H1 (cell line): ENCODE measurements at regions not wholly inside any gene's neighbourhood (a gene's known extent, or its start where the extent isn't known, plus 50 kb on each side); places are given as distances from the start of the nearest gene placed in this dataset.

Experiments
- CTCF ChIA-PET: fragments of 300-600 bp; sonication (Branson Sonifier 250); formaldehyde crosslinking; loops from one replicate; lab custom pipeline; 2021; ENCODE audit not compliant: partially characterized antibody; lab: Charles Lee
- POLR2A ChIA-PET: fragments of 300-600 bp; sonication (Branson Sonifier 250); formaldehyde crosslinking; loops from one replicate; lab custom pipeline; 2021; ENCODE audit warnings: inconsistent platforms; ENCODE audit not compliant: partially characterized antibody; lab: Charles Lee
- DNase-seq, 2 experiments: peaks; one replicate each; pipeline versions ENCODE4 v3.0.0 to v3.0.0-alpha.2; 2010 to 2022; ENCODE audit warnings: low spot score in 2 of 2, low read depth in 1 of 2, mixed read lengths in 1 of 2
- FAIRE-seq: peaks from 2 replicates; lab custom pipeline; 2011; peaks lifted over from hg19 to GRCh38; lab: Jason Lieb, UNC
- H2AFZ ChIP-seq: 2 replicates; pipeline ENCODE4 v1.8.1; 2012; ENCODE audit warnings: low read length, inconsistent platforms
- H2AK5ac ChIP-seq: 2 replicates; pipeline ENCODE4 v1.6.1; 2013; ENCODE audit warnings: low read depth, low read length
- H2BK120ac ChIP-seq: replicated peaks from 2 replicates; pipeline ENCODE3; 2013; ENCODE audit warnings: low read depth, low read length, inconsistent platforms
- H2BK12ac ChIP-seq: 2 replicates; pipeline ENCODE4 v1.6.1; 2013; ENCODE audit warnings: low read depth, low read length
- H2BK15ac ChIP-seq: 2 replicates; pipeline ENCODE4 v1.6.1; 2013; ENCODE audit warnings: low read length
- H2BK20ac ChIP-seq: 2 replicates; pipeline ENCODE4 v1.6.1; 2013; ENCODE audit warnings: low read length
- H2BK5ac ChIP-seq: 2 replicates; pipeline ENCODE4 v1.6.1; 2013; ENCODE audit warnings: low read depth, low read length
- H3K14ac ChIP-seq: 2 replicates; pipeline ENCODE4 v1.6.1; 2013; ENCODE audit warnings: inconsistent platforms; ENCODE audit not compliant: insufficient read length
- H3K18ac ChIP-seq: 2 replicates; pipeline ENCODE4 v1.6.1; 2013; ENCODE audit warnings: low read length; ENCODE audit errors: extremely low read depth
- H3K23ac ChIP-seq: 2 replicates; pipeline ENCODE4 v1.6.1; 2013; ENCODE audit warnings: inconsistent platforms; ENCODE audit not compliant: insufficient read length
- H3K23me2 ChIP-seq: 2 replicates; pipeline ENCODE4 v1.6.1; 2013; ENCODE audit warnings: low read depth, low read length
- H3K27ac ChIP-seq: 2 replicates; pipeline ENCODE4 v1.6.1; 2011; ENCODE audit warnings: low read depth, low read length, inconsistent platforms
- H3K27me3 ChIP-seq, 4 experiments: replicated peaks in 1 of 4; 1 replicate in 1 of 4; 2 replicates in 3 of 4; pipeline versions ENCODE4 v1.6.1 to v1.8.1; 2011 to 2013; ENCODE audit warnings: low read length in 3 of 4, mild to moderate bottlenecking in 3 of 4, inconsistent platforms in 2 of 4, mixed read lengths in 2 of 4, moderate library complexity in 1 of 4; ENCODE audit not compliant: control insufficient read depth in 3 of 4, insufficient read depth in 3 of 4; ENCODE audit errors: extremely low read depth in 1 of 4
- H3K36me3 ChIP-seq, 4 experiments: 2 replicates each; pipeline versions ENCODE4 v1.6.1 to v1.8.1; 2011 to 2013; ENCODE audit warnings: mild to moderate bottlenecking in 4 of 4, low read length in 3 of 4, moderate library complexity in 2 of 4, control low read depth in 1 of 4, inconsistent platforms in 1 of 4; ENCODE audit not compliant: insufficient read depth in 4 of 4, control insufficient read depth in 2 of 4
- H3K4ac ChIP-seq: replicated peaks from 2 replicates; pipeline ENCODE3; 2013; ENCODE audit warnings: low read length, low read depth, mixed read lengths, inconsistent platforms; ENCODE audit not compliant: insufficient read length
- H3K4me1 ChIP-seq, 4 experiments: replicated peaks in 1 of 4; 1 replicate in 1 of 4; 2 replicates in 3 of 4; pipeline versions ENCODE4 v1.6.1 to v1.8.1; 2011 to 2013; ENCODE audit warnings: low read length in 3 of 4, inconsistent platforms in 2 of 4, mixed read lengths in 1 of 4; ENCODE audit not compliant: insufficient read depth in 4 of 4, control insufficient read depth in 3 of 4
- H3K4me2 ChIP-seq, 2 experiments: 2 replicates each; pipeline versions ENCODE4 v1.6.1 to v1.8.1; 2011 to 2013; ENCODE audit warnings: low read depth in 2 of 2, low read length in 2 of 2, control low read depth in 1 of 2, inconsistent platforms in 1 of 2, mild to moderate bottlenecking in 1 of 2; ENCODE audit not compliant: insufficient read depth in 1 of 2
- H3K4me3 ChIP-seq, 4 experiments: fragments of 200-600, 300-600 bp in 1 of 4; sonication (generic), shearing (Covaris generic), sonication (Bioruptor Twin) in 1 of 4; 2 replicates each; pipeline versions ENCODE4 v1.5.1 to v1.8.1; 2011 to 2016; ENCODE audit warnings: low read length in 4 of 4, low read depth in 3 of 4, control low read depth in 2 of 4, inconsistent platforms in 2 of 4, mild to moderate bottlenecking in 2 of 4, mixed read lengths in 1 of 4, moderate library complexity in 1 of 4; ENCODE audit not compliant: insufficient read depth in 2 of 4; ENCODE audit errors: extremely low read depth in 1 of 4
- H3K56ac ChIP-seq: replicated peaks from 2 replicates; pipeline ENCODE3; 2013; ENCODE audit warnings: low read depth, mild to moderate bottlenecking, mixed read lengths, low read length, inconsistent platforms; ENCODE audit not compliant: insufficient read length
- H3K79me1 ChIP-seq: 2 replicates; pipeline ENCODE4 v1.6.1; 2013; ENCODE audit warnings: low read depth, low read length, control low read depth
- H3K79me2 ChIP-seq, 2 experiments: 2 replicates each; pipeline versions ENCODE4 v1.6.1 to v1.8.1; 2012 to 2013; ENCODE audit warnings: low read length in 2 of 2, mild to moderate bottlenecking in 2 of 2, inconsistent platforms in 1 of 2; ENCODE audit not compliant: insufficient read depth in 2 of 2, control insufficient read depth in 1 of 2
- H3K9ac ChIP-seq, 4 experiments: replicated peaks in 1 of 4; 1 replicate in 1 of 4; 2 replicates in 3 of 4; pipeline versions ENCODE4 v1.6.1 to v1.8.1; 2011 to 2013; ENCODE audit warnings: low read depth in 3 of 4, low read length in 3 of 4, control low read depth in 2 of 4, mild to moderate bottlenecking in 2 of 4, moderate library complexity in 2 of 4, inconsistent platforms in 1 of 4; ENCODE audit errors: extremely low read depth in 1 of 4
- H3K9me3 ChIP-seq, 2 experiments: 2 replicates each; pipeline versions ENCODE4 v1.6.1 to v1.8.1; 2012 to 2013; ENCODE audit warnings: mild to moderate bottlenecking in 2 of 2, moderate library complexity in 2 of 2, control low read depth in 1 of 2, inconsistent platforms in 1 of 2, low read depth in 1 of 2, low read length in 1 of 2, mixed read lengths in 1 of 2; ENCODE audit not compliant: insufficient read depth in 2 of 2
- H4K20me1 ChIP-seq, 2 experiments: replicated peaks in 1 of 2; 2 replicates each; pipeline versions ENCODE3 to v1.8.1; 2011 to 2013; ENCODE audit warnings: inconsistent platforms in 2 of 2, low read length in 2 of 2, mild to moderate bottlenecking in 1 of 2; ENCODE audit not compliant: insufficient read depth in 2 of 2, control insufficient read depth in 1 of 2
- H4K5ac ChIP-seq: 2 replicates; pipeline ENCODE4 v1.6.1; 2013; ENCODE audit warnings: low read length, low read depth, mixed read lengths, inconsistent platforms; ENCODE audit not compliant: insufficient read length
- H4K8ac ChIP-seq: 2 replicates; pipeline ENCODE4 v1.8.0; 2013; ENCODE audit warnings: mild to moderate bottlenecking, moderate library complexity, low read length, inconsistent platforms; ENCODE audit not compliant: insufficient read depth; ENCODE audit errors: extremely low read depth
- H4K91ac ChIP-seq: replicated peaks from 2 replicates; pipeline ENCODE3; 2013; ENCODE audit warnings: low read length, mixed read lengths, inconsistent platforms; ENCODE audit not compliant: insufficient read length
- BACH1 ChIP-seq: IDR thresholded peaks from 2 replicates; pipeline ENCODE4 v1.6.1; 2012; ENCODE audit warnings: low read length, improper control_type of control experiment
- GABPA ChIP-seq: IDR thresholded peaks from 2 replicates; pipeline ENCODE4 v1.6.1; 2011; ENCODE audit warnings: mild to moderate bottlenecking, low read length, moderate library complexity, borderline replicate concordance; ENCODE audit not compliant: insufficient read depth
- MAFK ChIP-seq: IDR thresholded peaks from 2 replicates; pipeline ENCODE4 v1.6.1; 2012; ENCODE audit warnings: low read depth, mild to moderate bottlenecking, improper control_type of control experiment, low read length
- RBBP5 ChIP-seq: IDR thresholded peaks from 2 replicates; pipeline ENCODE4 v1.7.1; 2012; ENCODE audit warnings: low read depth, mild to moderate bottlenecking, inconsistent platforms, low read length, moderate library complexity, borderline replicate concordance
- WGBS, 2 experiments: shearing (Covaris generic) in 1 of 2; methylation state at CpG; one replicate each; pipeline versions ENCODE4 v1.1.6 to v1.1.7; 2013 to 2015; ENCODE audit warnings: low lambda C conversion rate in 2 of 2, mixed read lengths in 2 of 2, inconsistent platforms in 1 of 2, low coverage in 1 of 2, missing lambda C conversion rate in 1 of 2; ENCODE audit not compliant: insufficient replicate concordance in 2 of 2, insufficient coverage in 1 of 2, insufficient read length in 1 of 2; ENCODE audit errors: extremely low coverage in 1 of 2, missing lambda C conversion rate in 1 of 2; 5-methylcytosine and 5-hydroxymethylcytosine counted together
- TF ChIP-seq, protein P1 (sequence below): IDR thresholded peaks from 2 replicates; pipeline ENCODE4 v1.6.1; 2012; ENCODE audit warnings: low read length, inconsistent platforms

DNA sequence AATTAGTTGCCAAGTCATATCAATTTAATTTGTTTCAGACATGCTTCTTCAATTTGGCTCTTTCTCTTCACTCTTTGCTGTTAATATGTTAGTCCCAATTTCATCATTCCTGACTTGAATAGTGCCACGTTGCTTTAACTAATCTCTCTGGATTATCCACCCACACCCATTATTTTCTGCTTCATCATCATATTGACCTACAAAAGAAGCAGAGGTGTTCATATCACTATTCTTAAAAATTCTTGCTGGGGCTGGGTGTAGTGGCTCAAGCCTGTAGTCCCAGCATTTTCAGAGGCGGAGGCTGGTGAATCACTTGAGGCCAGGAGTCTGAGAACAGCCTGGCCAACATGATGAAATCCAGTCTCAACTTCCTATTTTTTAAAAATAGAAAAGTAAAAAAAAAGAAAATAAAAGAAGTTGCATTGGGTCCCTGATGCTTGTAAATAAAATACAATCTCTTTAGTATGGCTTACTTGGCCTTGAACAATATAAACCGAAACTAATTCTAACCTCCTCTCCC is 65.7 kb upstream of the KCNIP4 start:
- 96% methylated on average over 3 of the region's 3 CpGs; no CpG with 5 or more reads in 1 of the 2 experiments for WGBS, 2 experiments
- TF ChIP-seq RBBP5 (no peak), MAFK (no peak), BACH1 (no peak), GABPA (no peak)
- TF ChIP-seq, protein P1, sequence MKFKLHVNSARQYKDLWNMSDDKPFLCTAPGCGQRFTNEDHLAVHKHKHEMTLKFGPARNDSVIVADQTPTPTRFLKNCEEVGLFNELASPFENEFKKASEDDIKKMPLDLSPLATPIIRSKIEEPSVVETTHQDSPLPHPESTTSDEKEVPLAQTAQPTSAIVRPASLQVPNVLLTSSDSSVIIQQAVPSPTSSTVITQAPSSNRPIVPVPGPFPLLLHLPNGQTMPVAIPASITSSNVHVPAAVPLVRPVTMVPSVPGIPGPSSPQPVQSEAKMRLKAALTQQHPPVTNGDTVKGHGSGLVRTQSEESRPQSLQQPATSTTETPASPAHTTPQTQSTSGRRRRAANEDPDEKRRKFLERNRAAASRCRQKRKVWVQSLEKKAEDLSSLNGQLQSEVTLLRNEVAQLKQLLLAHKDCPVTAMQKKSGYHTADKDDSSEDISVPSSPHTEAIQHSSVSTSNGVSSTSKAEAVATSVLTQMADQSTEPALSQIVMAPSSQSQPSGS, result no peak

More for the DNA sequence above, 65.7 kb upstream of the KCNIP4 start:
- Histone ChIP-seq H2BK20ac (no peak overlapping the region), H4K8ac (no peak overlapping the region), H3K27me3 (no peaks in the 10 kb centered on the region), H3K4me2 (no peak overlapping the region), H3K36me3 (no peaks in the 10 kb centered on the region), H3K18ac (no peak overlapping the region), H2AFZ (no peak overlapping the region), H2BK5ac (no peak overlapping the region), H4K91ac (no peak overlapping the region), H3K79me1 (no peaks in the 10 kb centered on the region), H2BK15ac (no peak overlapping the region), H4K5ac (no peak overlapping the region), H3K9ac (no peak overlapping the region), H2BK12ac (no peak overlapping the region), H2BK120ac (no peak overlapping the region), H3K23ac (no peak overlapping the region), H3K4me1 (no peaks in the 10 kb centered on the region), H3K79me2 (no peaks in the 10 kb centered on the region), H4K20me1 (no peaks in the 10 kb centered on the region), H3K56ac (no peak overlapping the region), H3K14ac (no peak overlapping the region), H3K9me3 (no peaks in the 10 kb centered on the region), H3K23me2 (no peaks in the 10 kb centered on the region), H2AK5ac (no peak overlapping the region), H3K27ac (no peak overlapping the region), H3K4ac (no peak overlapping the region), H3K4me3 (no peak overlapping the region)
- DNase-seq, result no peak
- CTCF ChIA-PET, result no interaction called here
- POLR2A ChIA-PET, result no interaction called here
- FAIRE-seq, result no peak
